Stomach (tissue), 8 donors: ENCODE measurements at regions not wholly inside any gene's neighbourhood (a gene's known extent, or its start where the extent isn't known, plus 50 kb on each side); places are given as distances from the start of the nearest gene placed in this dataset.
"Not testable (repeated sequence)": the region's sequence is repeated elsewhere in the genome, so short reads cannot be mapped to it uniquely, and the experiment has no call there.

Experiments
- DNase-seq, 2 donors: peaks; one replicate each; pipeline versions ENCODE4 v3.0.0 to v3.0.0-alpha.2; 2013 to 2019
- H3K27ac ChIP-seq, 5 donors: fragments of 200-600 bp in 4 of 5; sonication (generic) in 4 of 5; one replicate each; pipeline ENCODE4 v1.5.1; 2013 to 2019; ENCODE audit warnings: mild to moderate bottlenecking in 1 of 5, moderate library complexity in 1 of 5
- H3K27me3 ChIP-seq, 3 donors: fragments of 200-600 bp; sonication (generic); one replicate each; pipeline ENCODE4 v1.5.1; 2017 to 2019; ENCODE audit warnings: mixed run types in 1 of 3
- H3K36me3 ChIP-seq, 4 donors: fragments of 200-600 bp; sonication (generic); 1 replicate in 3 of 4; 2 replicates in 1 of 4; pipeline ENCODE4 v1.5.1; 2016 to 2019
- H3K4me1 ChIP-seq, 4 donors: fragments of 200-600 bp; sonication (generic); one replicate each; pipeline ENCODE4 v1.5.1; 2016 to 2019
- H3K4me3 ChIP-seq, 4 donors: fragments of 200-600 bp; sonication (generic) in 3 of 4; one replicate each; pipeline ENCODE4 v1.5.1; 2016 to 2019; ENCODE audit warnings: mild to moderate bottlenecking in 1 of 4
- H3K9me3 ChIP-seq, 4 donors: fragments of 200-600 bp; sonication (generic); one replicate each; pipeline ENCODE4 v1.5.1; 2016 to 2019
- EP300 ChIP-seq: sonication (generic); formaldehyde crosslinking; IDR thresholded peaks from one replicate; pipeline ENCODE4 v1.6.1; 2017; ENCODE audit warnings: antibody characterized with exemption
- POLR2A ChIP-seq, 4 donors: fragments of 450-650 bp; IDR thresholded peaks; one replicate each; pipeline ENCODE4 v1.6.1; 2016; ENCODE audit warnings: antibody characterized with exemption in 4 of 4, control low read depth in 2 of 4, mild to moderate bottlenecking in 1 of 4, moderate library complexity in 1 of 4
- POLR2AphosphoS5 ChIP-seq, 3 donors: sonication (generic); formaldehyde crosslinking; IDR thresholded peaks; one replicate each; pipeline ENCODE4 v1.6.1; 2016; ENCODE audit warnings: antibody characterized with exemption in 3 of 3
- WGBS, 5 donors: extraction: QIAGEN DNeasy Blood & Tissue Kit in 3 of 5; methylation state at CpG; one replicate each; pipeline versions ENCODE4 v1.1.5 to v1.1.7; 2013 to 2018; 5-methylcytosine and 5-hydroxymethylcytosine counted together
- intact Hi-C: fragments of 100-400 bp; cut with DNase I; formaldehyde crosslinking; loops from one replicate; pipeline ENCODE4 v1.15.1; 2023; ENCODE audit warnings: low total_unique reads
- TF ChIP-seq, protein P1 (sequence below), 7 experiments: fragments of 450-650 bp in 4 of 7; fragments of 200-600 bp in 3 of 7; sonication (generic) in 3 of 7; IDR thresholded peaks; one replicate each; pipeline ENCODE4 v1.5.1; 2016 to 2019; ENCODE audit warnings: antibody characterized with exemption in 7 of 7, control low read depth in 2 of 7, mild to moderate bottlenecking in 1 of 7
- donor health status: healthy with polysubstance abuse.
- donor health status: Bipolar disorder and iron deficiency.
- donor health status: healthy.

DNA sequence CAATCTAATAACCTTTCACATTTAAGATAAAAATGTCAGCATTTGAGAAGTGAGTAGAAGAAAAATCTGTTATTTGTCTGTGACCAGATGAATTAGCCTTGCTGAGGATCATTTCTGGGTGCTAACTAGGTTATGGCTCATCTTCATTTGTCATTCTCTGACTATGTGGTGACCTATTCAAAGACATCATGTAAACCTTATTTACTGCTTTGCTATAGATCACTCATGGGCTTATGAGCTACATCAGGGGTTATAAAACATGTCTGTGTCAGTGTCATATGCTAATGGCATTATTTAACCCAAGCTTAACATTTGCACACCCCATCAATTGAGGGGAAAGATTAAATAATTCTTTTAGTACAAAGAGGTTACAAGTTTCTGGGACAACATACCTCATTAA is 555.5 kb upstream of the CYLC2 start:
- Histone ChIP-seq H3K27me3 (no peaks in the 10 kb centered on the region), H3K27ac (no peak overlapping the region), H3K4me3 (no peak overlapping the region), H3K9me3 (no peaks in the 10 kb centered on the region), H3K4me1 (no peaks in the 10 kb centered on the region), H3K36me3 (no peaks in the 10 kb centered on the region)
- TF ChIP-seq EP300 (no peak), POLR2A (IDR thresholded peaks at IDR 0.05) (no peak), POLR2AphosphoS5 (IDR thresholded peaks at IDR 0.05) (no peak)
- TF ChIP-seq, protein P1, sequence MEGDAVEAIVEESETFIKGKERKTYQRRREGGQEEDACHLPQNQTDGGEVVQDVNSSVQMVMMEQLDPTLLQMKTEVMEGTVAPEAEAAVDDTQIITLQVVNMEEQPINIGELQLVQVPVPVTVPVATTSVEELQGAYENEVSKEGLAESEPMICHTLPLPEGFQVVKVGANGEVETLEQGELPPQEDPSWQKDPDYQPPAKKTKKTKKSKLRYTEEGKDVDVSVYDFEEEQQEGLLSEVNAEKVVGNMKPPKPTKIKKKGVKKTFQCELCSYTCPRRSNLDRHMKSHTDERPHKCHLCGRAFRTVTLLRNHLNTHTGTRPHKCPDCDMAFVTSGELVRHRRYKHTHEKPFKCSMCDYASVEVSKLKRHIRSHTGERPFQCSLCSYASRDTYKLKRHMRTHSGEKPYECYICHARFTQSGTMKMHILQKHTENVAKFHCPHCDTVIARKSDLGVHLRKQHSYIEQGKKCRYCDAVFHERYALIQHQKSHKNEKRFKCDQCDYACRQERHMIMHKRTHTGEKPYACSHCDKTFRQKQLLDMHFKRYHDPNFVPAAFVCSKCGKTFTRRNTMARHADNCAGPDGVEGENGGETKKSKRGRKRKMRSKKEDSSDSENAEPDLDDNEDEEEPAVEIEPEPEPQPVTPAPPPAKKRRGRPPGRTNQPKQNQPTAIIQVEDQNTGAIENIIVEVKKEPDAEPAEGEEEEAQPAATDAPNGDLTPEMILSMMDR (IDR thresholded peaks at IDR 0.05) = no peak
- no peak for DNase-seq
- intact Hi-C loops = no loop called here

DNA sequence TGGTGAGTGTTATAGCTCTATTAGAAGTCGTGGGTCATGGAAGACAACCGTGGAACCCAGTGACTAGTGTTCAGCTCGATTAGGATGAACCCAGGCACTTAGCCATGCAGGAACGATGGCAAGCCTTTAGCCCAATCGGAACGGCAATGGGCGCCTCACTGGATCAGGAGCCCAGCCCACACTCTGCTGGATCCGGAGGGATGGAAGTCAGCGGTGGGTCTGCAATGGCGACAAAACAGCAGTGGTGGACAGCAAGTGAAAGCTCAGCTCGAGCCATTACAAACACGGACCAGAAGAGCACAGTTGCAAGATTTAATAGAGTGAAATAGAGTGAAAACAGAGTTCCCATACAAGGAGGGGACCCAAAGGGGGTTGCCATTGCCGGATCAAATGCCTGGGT is 558.5 kb upstream of the CYLC2 start:
- WGBS, 5 donors = 91 to 95% (median 93%) methylated on average over 13 of the region's 13 CpGs
- H3K4me1 ChIP-seq, DNase-seq, intact Hi-C loops, H3K27me3 ChIP-seq, H3K36me3 ChIP-seq, H3K9me3 ChIP-seq, H3K4me3 ChIP-seq, H3K27ac ChIP-seq: not testable (repeated sequence)

DNA sequence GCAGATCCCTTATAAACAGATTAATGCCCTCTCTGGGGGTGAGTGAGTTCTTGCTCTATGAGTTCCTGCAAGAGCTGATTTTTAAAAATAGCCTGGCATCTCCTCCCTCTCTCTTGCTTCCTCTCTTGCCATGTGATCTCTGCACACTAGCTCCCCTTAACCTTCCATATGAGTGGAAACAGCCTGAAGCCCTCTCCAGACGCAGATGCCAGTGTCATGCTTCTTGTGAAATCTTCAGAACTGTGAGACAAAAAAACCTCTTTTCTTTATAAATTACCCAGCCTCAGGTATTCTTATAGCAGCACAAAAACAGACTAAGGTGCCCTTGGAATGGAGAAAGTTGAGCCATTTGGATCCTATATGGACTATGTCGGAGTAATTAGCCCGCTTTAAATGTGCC is 559.7 kb upstream of the CYLC2 start:
- no peaks in the 10 kb centered on the region for H3K36me3 ChIP-seq
- WGBS, 5 donors = 73 to 95% (median 84%) methylated on average over 3 of the region's 3 CpGs
- intact Hi-C loops = no loop called here

DNA sequence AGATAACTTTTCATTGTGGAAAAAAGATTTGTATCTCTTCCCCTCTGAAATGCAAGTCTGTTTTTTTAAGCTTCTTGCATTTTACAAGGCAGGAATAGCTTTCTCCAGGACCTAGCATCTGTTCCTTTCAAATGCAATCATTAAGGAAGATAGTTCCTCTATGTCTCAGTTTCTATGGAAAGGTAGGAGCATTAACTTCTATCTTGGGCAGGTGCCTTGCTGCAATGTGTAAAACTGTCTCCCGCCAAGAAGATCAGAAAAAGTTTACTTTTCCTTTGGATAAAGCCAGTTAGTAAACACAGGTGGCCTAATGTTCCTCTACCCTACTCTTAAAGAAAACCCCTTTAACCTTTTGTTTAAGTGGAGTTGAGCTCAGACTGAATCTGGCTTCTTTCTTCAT is 560.6 kb upstream of the CYLC2 start:
- TF ChIP-seq EP300 (no peak), POLR2A (IDR thresholded peaks at IDR 0.05) (no peak), POLR2AphosphoS5 (IDR thresholded peaks at IDR 0.05) (no peak)
- TF ChIP-seq, protein P1 (IDR thresholded peaks at IDR 0.05) = no peak
- no peak overlapping the region for H3K27ac ChIP-seq
- no peaks in the 10 kb centered on the region for H3K36me3 ChIP-seq
- H3K4me3 ChIP-seq = no peak overlapping the region
- 6 to 21% (median 15%) methylated on average over 1 of the region's 1 CpG for WGBS, 5 donors
- H3K9me3 ChIP-seq = no peaks in the 10 kb centered on the region
- no peak for DNase-seq
- intact Hi-C loops = no loop called here
- no peaks in the 10 kb centered on the region for H3K27me3 ChIP-seq
- no peaks in the 10 kb centered on the region for H3K4me1 ChIP-seq

More for the DNA sequence above, 559.7 kb upstream of the CYLC2 start:
- Histone ChIP-seq H3K9me3 (no peaks in the 10 kb centered on the region), H3K27ac (no peak overlapping the region), H3K4me3 (no peak overlapping the region), H3K27me3 (no peaks in the 10 kb centered on the region), H3K4me1 (no peaks in the 10 kb centered on the region)
- TF ChIP-seq EP300 (no peak), POLR2A (IDR thresholded peaks at IDR 0.05) (no peak), POLR2AphosphoS5 (IDR thresholded peaks at IDR 0.05) (no peak)
- TF ChIP-seq, protein P1 (IDR thresholded peaks at IDR 0.05) = no peak
- DNase-seq = no peak

DNA sequence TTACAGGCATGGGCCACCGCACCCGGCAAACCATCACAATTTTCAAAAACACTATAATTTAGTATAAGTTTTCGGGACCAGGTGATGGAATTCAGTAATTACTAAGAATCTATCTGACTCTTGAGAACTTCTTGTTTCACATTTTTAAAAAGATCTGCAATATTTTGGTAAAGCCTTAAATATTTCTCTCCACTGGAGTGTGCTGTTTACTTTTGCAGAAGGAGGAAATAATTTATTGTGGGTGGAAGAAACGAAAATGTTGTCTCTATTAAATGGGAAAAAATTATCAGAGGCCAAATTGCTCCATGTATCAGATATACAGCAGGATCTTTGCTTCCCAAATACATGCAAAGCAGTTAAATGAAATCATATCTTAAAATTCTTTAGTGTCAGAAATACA is 566.8 kb upstream of the CYLC2 start:
- Histone ChIP-seq H3K27ac (no peak overlapping the region), H3K4me3 (no peak overlapping the region), H3K27me3 (no peaks in the 10 kb centered on the region), H3K4me1 (no peaks in the 10 kb centered on the region), H3K9me3 (no peaks in the 10 kb centered on the region), H3K36me3 (no peaks in the 10 kb centered on the region)
- DNase-seq = no peak
- WGBS, 5 donors = 71 to 77% (median 75%) methylated on average over 4 of the region's 4 CpGs
- no peak for TF ChIP-seq POLR2AphosphoS5 (IDR thresholded peaks at IDR 0.05)
- no peak for TF ChIP-seq EP300
- TF ChIP-seq, protein P1 (IDR thresholded peaks at IDR 0.05) = no peak
- intact Hi-C loops = no loop called here

DNA sequence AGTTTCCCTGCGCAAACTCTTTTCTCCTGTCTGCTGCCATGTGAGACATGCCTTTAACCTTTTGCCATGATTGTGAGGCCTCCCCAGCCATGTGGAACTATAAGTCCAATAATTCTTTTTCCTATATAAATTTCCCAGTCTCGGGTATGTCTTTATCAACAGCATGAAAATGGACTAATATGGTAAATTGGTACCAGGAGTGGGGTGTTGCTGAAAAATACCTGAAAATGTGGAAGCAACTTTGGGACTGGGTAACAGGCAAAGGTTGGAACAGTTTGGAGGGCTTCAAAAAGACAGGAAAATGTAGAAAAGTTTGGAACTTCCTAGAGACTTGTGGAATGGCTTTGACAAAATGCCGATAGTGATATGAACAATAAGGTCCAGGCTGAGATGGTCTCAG is 578.9 kb upstream of the CYLC2 start:
- H3K27ac ChIP-seq, intact Hi-C loops, H3K27me3 ChIP-seq, DNase-seq, H3K36me3 ChIP-seq, H3K4me3 ChIP-seq, H3K4me1 ChIP-seq: not testable (repeated sequence)
- WGBS, 5 donors = 77 to 89% (median 81%) methylated on average over 3 of the region's 3 CpGs
- H3K9me3 ChIP-seq = peaks cover 0 to 35% (median 30%) of the 10 kb centered on the region in 4 donors
